K562 (cell line): ENCODE measurements at regions not wholly inside any gene's neighbourhood (a gene's known extent, or its start where the extent isn't known, plus 50 kb on each side); places are given as distances from the start of the nearest gene placed in this dataset.
"Not testable (repeated sequence)": the region's sequence is repeated elsewhere in the genome, so short reads cannot be mapped to it uniquely, and the experiment has no call there.

Experiments
- ATAC-seq: fragments of 200-7000 bp; cut with Tn5 transposase; 3 replicates; pipeline ENCODE4 v1.9.1; 2020; ENCODE audit warnings: moderate library complexity
- BruUV-seq: library from RNA; stranded (reverse); fragments of 400-500 nt; replicated peaks from 2 replicates; lab custom pipeline; 2021; lab: Mats Ljungman, UMichigan
- CTCF ChIA-PET: fragments of 300-600 bp; formaldehyde crosslinking; extraction: SDS; loops from one replicate; lab custom pipeline; 2021; ENCODE audit warnings: low intra/inter-chr PET ratio; lab: Yijun Ruan, JAX
- POLR2A ChIA-PET: fragments of 300-600, 350-650 bp; sonication (Branson Sonifier 250); formaldehyde crosslinking; extraction: SDS; loops from one replicate; lab custom pipeline; 2021; ENCODE audit warnings: antibody characterized with exemption, inconsistent platforms; lab: Yijun Ruan, JAX
- DNase-seq, 4 experiments: peaks; one replicate each; pipeline versions ENCODE4 v3.0.0 to v3.0.0-alpha.2; 2011 to 2018; ENCODE audit warnings: low spot score in 3 of 4, mixed read lengths in 3 of 4; ENCODE audit errors: extremely low read depth in 1 of 4
- FAIRE-seq: peaks from 2 replicates; lab custom pipeline; 2011; peaks lifted over from hg19 to GRCh38; lab: Jason Lieb, UNC
- H2AFZ ChIP-seq: 2 replicates; pipeline ENCODE4 v1.6.0; 2011; ENCODE audit warnings: low read depth, low read length, control low read depth, inconsistent platforms
- H3K27ac ChIP-seq: fragments of 200-600 bp; 3 replicates; pipeline ENCODE4 v1.8.0; 2011; ENCODE audit warnings: low read depth, mild to moderate bottlenecking, control low read depth, inconsistent platforms, low read length, moderate library complexity, mixed read lengths; ENCODE audit errors: extremely low read depth
- H3K27me3 ChIP-seq, 2 experiments: fragments of 300-600 bp in 1 of 2; 2 replicates in 1 of 2; 3 replicates in 1 of 2; pipeline versions ENCODE4 v1.6.0 to v1.8.0; 2011; ENCODE audit warnings: inconsistent platforms in 2 of 2, low read length in 2 of 2, mild to moderate bottlenecking in 1 of 2, mixed read lengths in 1 of 2, moderate library complexity in 1 of 2; ENCODE audit not compliant: control insufficient read depth in 2 of 2, insufficient read depth in 2 of 2
- H3K36me3 ChIP-seq: fragments of 300-600 bp; 3 replicates; pipeline ENCODE4 v1.8.0; 2011; ENCODE audit warnings: mild to moderate bottlenecking, low read length, inconsistent platforms; ENCODE audit not compliant: control insufficient read depth, insufficient read depth
- H3K4me1 ChIP-seq, 2 experiments: fragments of 200-600 bp in 1 of 2; replicated peaks in 1 of 2; 2 replicates in 1 of 2; 3 replicates in 1 of 2; pipeline versions ENCODE4 v1.5.1 to v1.8.0; 2011; ENCODE audit warnings: inconsistent platforms in 2 of 2, low read length in 2 of 2, mild to moderate bottlenecking in 1 of 2, mixed read lengths in 1 of 2, moderate library complexity in 1 of 2; ENCODE audit not compliant: control insufficient read depth in 2 of 2, insufficient read depth in 2 of 2
- H3K4me2 ChIP-seq: 2 replicates; pipeline ENCODE4 v1.6.1; 2011; ENCODE audit warnings: low read length, control low read depth, inconsistent platforms, mixed read lengths; ENCODE audit not compliant: insufficient read depth
- H3K4me3 ChIP-seq: fragments of 200-600 bp; sonication (generic), shearing (Covaris generic); 2 replicates; pipeline ENCODE4 v1.5.1; 2016; ENCODE audit warnings: control low read depth, inconsistent platforms
- H3K79me2 ChIP-seq: fragments of 200-600 bp; 3 replicates; pipeline ENCODE4 v1.8.0; 2011; ENCODE audit warnings: low read length, inconsistent platforms; ENCODE audit not compliant: control insufficient read depth, insufficient read depth
- H3K9ac ChIP-seq, 2 experiments: 2 replicates each; pipeline versions ENCODE4 v1.6.0 to v1.6.1; 2011; ENCODE audit warnings: low read depth in 2 of 2, low read length in 2 of 2, control low read depth in 1 of 2, inconsistent platforms in 1 of 2, mild to moderate bottlenecking in 1 of 2, mixed read lengths in 1 of 2; ENCODE audit not compliant: insufficient read depth in 1 of 2
- H3K9me1 ChIP-seq: one replicate; pipeline ENCODE4 v1.6.0; 2011; ENCODE audit warnings: inconsistent platforms, mild to moderate bottlenecking, low read length, moderate library complexity; ENCODE audit not compliant: control insufficient read depth, insufficient read depth
- H3K9me3 ChIP-seq: replicated peaks from 2 replicates; pipeline ENCODE4 v1.5.1; 2011; ENCODE audit warnings: low read depth, low read length, inconsistent platforms; ENCODE audit not compliant: control insufficient read depth, insufficient read depth
- H4K20me1 ChIP-seq: replicated peaks from 2 replicates; pipeline ENCODE4 v1.6.1; 2011; ENCODE audit warnings: low read length, inconsistent platforms, mixed read lengths; ENCODE audit not compliant: control insufficient read depth, insufficient read depth
- FOXA3 ChIP-seq, 2 experiments: fragments of 450-650 bp in 1 of 2; sonication (generic) in 1 of 2; formaldehyde crosslinking; IDR thresholded peaks in 1 of 2; conservative IDR thresholded peaks in 1 of 2; 2 replicates each; pipeline versions ENCODE4 v1.4.0 to v1.8.0; 2020 to 2022; ENCODE audit warnings: mild to moderate bottlenecking in 2 of 2, missing genetic modification reagents in 1 of 2
- NFIX ChIP-seq: fragments of 250-450 bp; sonication (Bioruptor Pico); IDR thresholded peaks from 2 replicates; pipeline ENCODE4 v1.4.0; 2020; ENCODE audit warnings: low read depth, mild to moderate bottlenecking, moderate library complexity
- THRB ChIP-seq: fragments of 450-650 bp; formaldehyde crosslinking; conservative IDR thresholded peaks from 2 replicates; pipeline ENCODE4 v1.4.0; 2022; ENCODE audit warnings: mild to moderate bottlenecking, missing genetic modification characterization
- WGBS: fragments of 100-300 bp; shearing (Covaris generic); methylation state at CpG from one replicate; pipeline ENCODE4 v1.1.6; 2016; ENCODE audit warnings: low coverage, mixed read lengths; ENCODE audit not compliant: insufficient coverage; ENCODE audit errors: missing lambda C conversion rate; 5-methylcytosine and 5-hydroxymethylcytosine counted together
- in situ Hi-C: fragments of 300-500 bp; cut with MboI; formaldehyde crosslinking; loops from 4 replicates; pipeline ENCODE4 v1.15.0; 2018; ENCODE audit warnings: inconsistent platforms, mixed read lengths
- intact Hi-C: fragments of 100-400 bp; cut with micrococcal nuclease; formaldehyde crosslinking; loops from 2 replicates; pipeline ENCODE4 v1.14.2; 2022

GRCh38 chr7:17053164-17053563 lies 171.4 kb upstream of the AGR3 start:
- POLR2A ChIA-PET, in situ Hi-C loops, CTCF ChIA-PET: not testable (repeated sequence)

GRCh38 chr7:17054206-17054605 lies 172.4 kb upstream of the AGR3 start:
- Histone ChIP-seq H3K36me3 (no peaks in the 10 kb centered on the region), H3K4me1 (no peaks in the 10 kb centered on the region), H3K4me2 (no peak overlapping the region), H3K79me2 (no peaks in the 10 kb centered on the region), H4K20me1 (no peaks in the 10 kb centered on the region), H3K27ac (no peak overlapping the region), H2AFZ (no peak overlapping the region), H3K9me3 (no peaks in the 10 kb centered on the region), H3K9me1 (no peaks in the 10 kb centered on the region), H3K4me3 (no peak overlapping the region), H3K9ac (no peak overlapping the region), H3K27me3 (no peaks in the 10 kb centered on the region)
- TF ChIP-seq NFIX (CRISPR knock-in tag) (no peak), THRB (CRISPR knock-in tag) (no peak)
- no TSS peak for BruUV-seq
- CTCF ChIA-PET = no interaction called here
- ATAC-seq = no peak
- DNase-seq = no peak
- POLR2A ChIA-PET = no interaction called here
- intact Hi-C loops (no loop called here), in situ Hi-C loops (no loop called here)
- 13% methylated on average over 3 of the region's 3 CpGs for WGBS
- no peak for FAIRE-seq

More at GRCh38 chr7:17053164-17053563, 171.4 kb upstream of the AGR3 start:
- H3K4me3 ChIP-seq, H3K36me3 ChIP-seq, H3K4me1 ChIP-seq, H3K27me3 ChIP-seq, ATAC-seq, H3K4me2 ChIP-seq, H3K27ac ChIP-seq, H3K9me3 ChIP-seq, H3K9ac ChIP-seq, H4K20me1 ChIP-seq, BruUV-seq, intact Hi-C loops, FAIRE-seq, H3K79me2 ChIP-seq, H3K9me1 ChIP-seq, H2AFZ ChIP-seq: not testable (repeated sequence)
- peak in 1 of 4 experiments; percentile 18 for DNase-seq
- TF ChIP-seq FOXA3 (CRISPR knock-in tag; conservative IDR thresholded peaks at IDR 0.05 in 1 of 2, IDR thresholded peaks at IDR 0.05 in 1 of 2) = 0 out of 4 replicates have a peak, but pooled peaks have one; percentile 20 to 29
- 10% methylated on average over 9 of the region's 9 CpGs for WGBS
